ENCODE measurements at regions not wholly inside any gene's neighbourhood (a gene's known extent, or its start where the extent isn't known, plus 50 kb on each side); places are given as distances from the start of the nearest gene placed in this dataset.

DNA sequence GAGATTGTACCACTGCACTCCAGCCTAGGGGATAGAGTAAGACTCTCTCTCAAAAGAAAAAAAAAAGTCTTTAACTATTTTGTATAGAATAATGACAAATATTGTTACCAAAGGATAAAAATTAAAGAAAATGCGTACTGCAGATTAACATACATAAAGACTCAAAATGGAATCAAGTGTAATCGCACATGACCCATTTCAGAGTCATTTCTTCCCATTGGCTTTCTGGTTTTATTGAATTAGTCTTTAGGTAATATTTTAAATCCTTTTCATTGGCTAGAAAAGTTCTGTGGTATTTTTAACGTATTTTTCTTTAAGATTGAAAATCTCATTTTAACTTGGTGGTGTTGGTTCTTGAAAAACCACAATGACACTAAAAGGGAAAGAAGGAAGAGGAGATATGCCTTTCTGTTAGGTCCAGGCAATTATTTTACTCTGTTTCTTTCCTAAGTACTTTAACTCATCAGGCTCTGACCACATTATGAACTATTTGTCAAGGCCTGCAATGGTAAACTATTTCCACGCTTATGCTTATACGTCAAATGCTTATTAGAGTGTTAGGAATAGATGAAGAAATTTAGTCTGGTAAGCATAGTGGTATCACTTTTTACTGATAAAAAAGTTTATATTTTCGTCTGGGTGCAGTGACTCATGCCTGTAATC, 52.3 kb downstream of the PLEKHG1 start:
- Histone ChIP-seq H3K4ac (ENCODE audit: low read depth, low read length) (no peak overlapping the region), H3K79me1 (ENCODE audit: low read length) (no peaks in the 10 kb centered on the region), H3K4me1 (ENCODE audit: control insufficient read depth in 1 of 2, insufficient read depth in 2 of 2, low read length in 2 of 2) (no peaks in the 10 kb centered on the region), H4K91ac (ENCODE audit: low read depth, low read length) (no peak overlapping the region), H2AFZ (ENCODE audit: insufficient read depth, low read length, poor library complexity) (no peak overlapping the region), H3K79me2 (ENCODE audit: control insufficient read depth, insufficient read depth, low read length, poor library complexity) (no peaks in the 10 kb centered on the region), H2AK5ac (ENCODE audit: low read length) (no peak overlapping the region), H3K4me3 (ENCODE audit: low read depth, low read length) (no peak overlapping the region), H3K18ac (ENCODE audit: low read length) (no peak overlapping the region), H4K12ac (ENCODE audit: low read depth, low read length) (no peak overlapping the region), H2BK5ac (ENCODE audit: low read depth, low read length, poor library complexity) (no peak overlapping the region), H3K36me3 (ENCODE audit: control insufficient read depth in 1 of 2, insufficient read depth in 2 of 2, low read length in 2 of 2) (no peaks in the 10 kb centered on the region), H3K4me2 (ENCODE audit: low read length) (no peak overlapping the region), H3K23ac (ENCODE audit: low read length) (no peak overlapping the region), H3K9ac (ENCODE audit: low read length) (no peak overlapping the region), H3K14ac (ENCODE audit: low read length) (no peak overlapping the region), H3K27me3 (ENCODE audit: insufficient read depth, low read length) (no peaks in the 10 kb centered on the region), H2BK12ac (ENCODE audit: low read length) (no peak overlapping the region), H3K27ac (ENCODE audit: low read depth, low read length) (no peak overlapping the region), H3K9me3 (ENCODE audit: insufficient read depth, low read depth, low read length) (peaks cover 2% of the 10 kb centered on the region), H2BK120ac (ENCODE audit: insufficient read depth, low read length, poor library complexity) (no peak overlapping the region), H4K8ac (ENCODE audit: low read depth, low read length) (no peak overlapping the region)
- WGBS (ENCODE audit: extremely low coverage, insufficient coverage, insufficient read length): no CpG with 5 or more reads among the region's 6 CpGs
- DNase-seq: no peak

DNA sequence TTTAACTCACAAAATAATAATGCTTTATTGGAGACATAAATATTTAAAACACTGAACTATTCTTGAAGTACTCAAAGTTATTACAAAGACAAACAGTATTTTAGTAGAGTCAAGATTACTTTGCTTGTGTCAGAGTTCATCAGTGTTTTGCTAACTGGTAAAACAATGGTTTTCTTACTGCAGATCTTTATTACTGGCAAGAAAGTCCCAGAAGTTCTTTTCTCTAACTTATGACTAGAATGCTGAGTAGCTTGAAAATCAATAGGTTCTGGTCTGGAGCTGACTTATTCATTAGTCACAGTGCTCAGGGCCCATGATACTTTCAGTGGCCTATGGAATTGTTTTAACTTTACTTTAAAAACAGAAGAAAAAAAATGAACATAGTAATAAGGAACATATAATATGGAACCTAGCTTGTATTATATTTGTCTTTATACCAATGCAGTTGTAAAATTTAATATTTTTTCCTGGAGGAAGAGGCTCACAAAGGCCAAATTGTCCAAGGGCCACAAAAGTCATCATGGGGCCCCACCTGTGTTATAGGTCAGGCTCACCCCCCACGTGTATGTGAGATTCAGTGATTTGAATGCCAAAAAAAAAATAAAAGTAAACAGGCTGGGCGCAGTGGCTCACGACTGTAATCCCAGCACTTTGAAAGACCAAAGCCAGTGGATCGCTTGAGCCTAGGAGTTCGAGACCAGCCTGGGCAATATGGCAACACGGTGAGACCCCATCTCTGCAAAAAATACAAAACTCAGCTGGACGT, 53.3 kb downstream of the PLEKHG1 start:
- Histone ChIP-seq H3K4me2 (ENCODE audit: low read length) (no peak overlapping the region), H2BK120ac (ENCODE audit: insufficient read depth, low read length, poor library complexity) (no peak overlapping the region), H4K12ac (ENCODE audit: low read depth, low read length) (no peak overlapping the region), H2BK5ac (ENCODE audit: low read depth, low read length, poor library complexity) (no peak overlapping the region), H3K4ac (ENCODE audit: low read depth, low read length) (no peak overlapping the region), H3K9me3 (ENCODE audit: insufficient read depth, low read depth, low read length) (peaks cover 2% of the 10 kb centered on the region), H3K36me3 (ENCODE audit: control insufficient read depth in 1 of 2, insufficient read depth in 2 of 2, low read length in 2 of 2) (no peaks in the 10 kb centered on the region), H3K27me3 (ENCODE audit: insufficient read depth, low read length) (no peaks in the 10 kb centered on the region), H3K79me2 (ENCODE audit: control insufficient read depth, insufficient read depth, low read length, poor library complexity) (no peaks in the 10 kb centered on the region), H2BK12ac (ENCODE audit: low read length) (no peak overlapping the region), H3K9ac (ENCODE audit: low read length) (no peak overlapping the region), H3K23ac (ENCODE audit: low read length) (no peak overlapping the region), H4K8ac (ENCODE audit: low read depth, low read length) (no peak overlapping the region), H2AK5ac (ENCODE audit: low read length) (no peak overlapping the region), H3K79me1 (ENCODE audit: low read length) (no peaks in the 10 kb centered on the region), H3K4me1 (ENCODE audit: control insufficient read depth in 1 of 2, insufficient read depth in 2 of 2, low read length in 2 of 2) (no peaks in the 10 kb centered on the region), H2AFZ (ENCODE audit: insufficient read depth, low read length, poor library complexity) (no peak overlapping the region), H4K91ac (ENCODE audit: low read depth, low read length) (no peak overlapping the region), H3K4me3 (ENCODE audit: low read depth, low read length) (no peak overlapping the region), H3K18ac (ENCODE audit: low read length) (no peak overlapping the region), H3K27ac (ENCODE audit: low read depth, low read length) (no peak overlapping the region), H3K14ac (ENCODE audit: low read length) (no peak overlapping the region)
- no CpG with 5 or more reads among the region's 7 CpGs for WGBS (ENCODE audit: extremely low coverage, insufficient coverage, insufficient read length)
- no peak for DNase-seq

DNA sequence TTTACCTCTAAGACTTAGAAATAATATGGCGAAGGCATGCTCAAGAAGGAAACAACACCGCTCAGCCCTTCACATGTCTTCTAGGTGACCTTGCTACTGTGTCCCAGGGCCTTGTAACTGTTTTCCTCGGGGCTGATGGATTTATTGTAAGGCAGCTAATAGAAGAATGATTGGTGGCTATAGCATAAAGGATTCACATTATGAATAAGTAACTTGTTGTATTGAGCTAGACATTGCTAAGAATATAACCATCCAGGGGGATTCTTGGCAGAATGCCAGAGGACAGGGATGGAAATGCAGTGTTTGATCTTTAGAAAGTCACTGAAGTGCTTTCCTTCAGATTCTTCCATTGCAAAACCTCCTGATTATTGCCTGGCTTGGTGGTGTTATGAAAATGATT, 54.9 kb downstream of the PLEKHG1 start:
- Histone ChIP-seq H4K12ac (ENCODE audit: low read depth, low read length) (no peak overlapping the region), H3K4ac (ENCODE audit: low read depth, low read length) (no peak overlapping the region), H3K18ac (ENCODE audit: low read length) (no peak overlapping the region), H3K14ac (ENCODE audit: low read length) (no peak overlapping the region), H3K79me2 (ENCODE audit: control insufficient read depth, insufficient read depth, low read length, poor library complexity) (no peaks in the 10 kb centered on the region), H2BK120ac (ENCODE audit: insufficient read depth, low read length, poor library complexity) (no peak overlapping the region), H3K27me3 (ENCODE audit: insufficient read depth, low read length) (no peaks in the 10 kb centered on the region), H3K79me1 (ENCODE audit: low read length) (no peaks in the 10 kb centered on the region), H3K4me2 (ENCODE audit: low read length) (no peak overlapping the region), H2BK5ac (ENCODE audit: low read depth, low read length, poor library complexity) (no peak overlapping the region), H3K9me3 (ENCODE audit: insufficient read depth, low read depth, low read length) (peaks cover 2% of the 10 kb centered on the region), H3K4me3 (ENCODE audit: low read depth, low read length) (no peak overlapping the region), H4K8ac (ENCODE audit: low read depth, low read length) (no peak overlapping the region), H3K4me1 (ENCODE audit: control insufficient read depth in 1 of 2, insufficient read depth in 2 of 2, low read length in 2 of 2) (no peaks in the 10 kb centered on the region), H4K91ac (ENCODE audit: low read depth, low read length) (no peak overlapping the region), H3K9ac (ENCODE audit: low read length) (no peak overlapping the region), H2AK5ac (ENCODE audit: low read length) (no peak overlapping the region), H2BK12ac (ENCODE audit: low read length) (no peak overlapping the region), H3K23ac (ENCODE audit: low read length) (no peak overlapping the region), H3K27ac (ENCODE audit: low read depth, low read length) (no peak overlapping the region), H2AFZ (ENCODE audit: insufficient read depth, low read length, poor library complexity) (no peak overlapping the region), H3K36me3 (ENCODE audit: control insufficient read depth in 1 of 2, insufficient read depth in 2 of 2, low read length in 2 of 2) (no peaks in the 10 kb centered on the region)
- no CpG with 5 or more reads among the region's 3 CpGs for WGBS (ENCODE audit: extremely low coverage, insufficient coverage, insufficient read length)
- no peak for DNase-seq

DNA sequence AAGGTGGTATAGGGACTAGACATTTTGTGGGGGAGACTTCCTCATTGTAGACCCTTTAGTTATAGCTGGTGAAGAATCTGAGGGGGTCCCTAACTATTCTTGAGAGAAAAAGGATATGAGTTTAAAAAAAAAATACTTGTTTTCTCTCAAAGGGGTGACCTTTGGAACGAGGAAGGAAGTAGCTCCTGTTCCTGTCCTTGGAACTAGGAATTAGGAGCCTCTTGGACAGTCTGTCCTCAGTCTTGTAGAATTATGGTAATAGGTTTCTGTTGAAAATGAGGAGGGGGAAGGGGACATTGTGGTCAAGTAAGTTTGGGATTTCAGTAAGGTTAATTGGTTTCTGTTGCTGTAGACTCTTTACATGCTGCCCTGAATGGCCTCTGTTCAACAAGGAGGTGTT, 56.5 kb downstream of the PLEKHG1 start:
- Histone ChIP-seq H4K8ac (ENCODE audit: low read depth, low read length) (no peak overlapping the region), H3K4me2 (ENCODE audit: low read length) (no peak overlapping the region), H3K79me1 (ENCODE audit: low read length) (no peaks in the 10 kb centered on the region), H3K4me3 (ENCODE audit: low read depth, low read length) (no peak overlapping the region), H3K18ac (ENCODE audit: low read length) (no peak overlapping the region), H3K27me3 (ENCODE audit: insufficient read depth, low read length) (no peaks in the 10 kb centered on the region), H3K4ac (ENCODE audit: low read depth, low read length) (no peak overlapping the region), H2BK12ac (ENCODE audit: low read length) (no peak overlapping the region), H4K91ac (ENCODE audit: low read depth, low read length) (no peak overlapping the region), H3K4me1 (ENCODE audit: control insufficient read depth in 1 of 2, insufficient read depth in 2 of 2, low read length in 2 of 2) (no peaks in the 10 kb centered on the region), H2AK5ac (ENCODE audit: low read length) (no peak overlapping the region), H2BK120ac (ENCODE audit: insufficient read depth, low read length, poor library complexity) (no peak overlapping the region), H4K12ac (ENCODE audit: low read depth, low read length) (no peak overlapping the region), H3K36me3 (ENCODE audit: control insufficient read depth in 1 of 2, insufficient read depth in 2 of 2, low read length in 2 of 2) (no peaks in the 10 kb centered on the region), H3K79me2 (ENCODE audit: control insufficient read depth, insufficient read depth, low read length, poor library complexity) (no peaks in the 10 kb centered on the region), H3K9me3 (ENCODE audit: insufficient read depth, low read depth, low read length) (peaks cover 2% of the 10 kb centered on the region), H3K27ac (ENCODE audit: low read depth, low read length) (no peak overlapping the region), H2BK5ac (ENCODE audit: low read depth, low read length, poor library complexity) (no peak overlapping the region), H3K14ac (ENCODE audit: low read length) (no peak overlapping the region), H3K23ac (ENCODE audit: low read length) (no peak overlapping the region), H3K9ac (ENCODE audit: low read length) (no peak overlapping the region), H2AFZ (ENCODE audit: insufficient read depth, low read length, poor library complexity) (no peak overlapping the region)
- DNase-seq: no peak
- WGBS (ENCODE audit: extremely low coverage, insufficient coverage, insufficient read length): no CpG with 5 or more reads among the region's 1 CpG
